ENCODE measurements at regions not wholly inside any gene's neighbourhood (a gene's known extent, or its start where the extent isn't known, plus 50 kb on each side); places are given as distances from the start of the nearest gene placed in this dataset.

DNA sequence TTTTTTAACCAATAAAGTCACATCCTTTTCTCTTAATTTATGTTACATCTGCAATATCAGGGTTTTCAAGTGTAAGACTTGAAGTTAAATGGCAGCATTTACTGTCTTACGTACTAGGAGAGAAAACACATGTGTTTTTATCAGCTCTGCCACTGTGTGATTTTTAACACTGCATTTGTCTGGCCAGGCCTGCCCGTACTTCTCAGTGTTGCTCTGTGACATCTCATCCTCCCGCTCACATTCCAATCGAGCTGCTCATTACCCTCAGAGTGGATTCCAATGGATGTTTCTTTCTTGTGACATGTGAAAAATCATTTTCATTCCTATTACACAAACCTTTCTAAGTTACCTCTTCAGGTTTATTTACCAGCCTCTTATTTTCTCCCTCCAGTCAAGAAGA is 420.3 kb downstream of the FAT4 start:
- H3K4me3 ChIP-seq (ENCODE audit: low read depth, low read length), result no peak overlapping the region
- TF ChIP-seq, protein P1, sequence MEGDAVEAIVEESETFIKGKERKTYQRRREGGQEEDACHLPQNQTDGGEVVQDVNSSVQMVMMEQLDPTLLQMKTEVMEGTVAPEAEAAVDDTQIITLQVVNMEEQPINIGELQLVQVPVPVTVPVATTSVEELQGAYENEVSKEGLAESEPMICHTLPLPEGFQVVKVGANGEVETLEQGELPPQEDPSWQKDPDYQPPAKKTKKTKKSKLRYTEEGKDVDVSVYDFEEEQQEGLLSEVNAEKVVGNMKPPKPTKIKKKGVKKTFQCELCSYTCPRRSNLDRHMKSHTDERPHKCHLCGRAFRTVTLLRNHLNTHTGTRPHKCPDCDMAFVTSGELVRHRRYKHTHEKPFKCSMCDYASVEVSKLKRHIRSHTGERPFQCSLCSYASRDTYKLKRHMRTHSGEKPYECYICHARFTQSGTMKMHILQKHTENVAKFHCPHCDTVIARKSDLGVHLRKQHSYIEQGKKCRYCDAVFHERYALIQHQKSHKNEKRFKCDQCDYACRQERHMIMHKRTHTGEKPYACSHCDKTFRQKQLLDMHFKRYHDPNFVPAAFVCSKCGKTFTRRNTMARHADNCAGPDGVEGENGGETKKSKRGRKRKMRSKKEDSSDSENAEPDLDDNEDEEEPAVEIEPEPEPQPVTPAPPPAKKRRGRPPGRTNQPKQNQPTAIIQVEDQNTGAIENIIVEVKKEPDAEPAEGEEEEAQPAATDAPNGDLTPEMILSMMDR (IDR thresholded peaks at IDR 0.05; ENCODE audit: borderline replicate concordance, insufficient read depth, low read depth, low read length), result no peak

DNA sequence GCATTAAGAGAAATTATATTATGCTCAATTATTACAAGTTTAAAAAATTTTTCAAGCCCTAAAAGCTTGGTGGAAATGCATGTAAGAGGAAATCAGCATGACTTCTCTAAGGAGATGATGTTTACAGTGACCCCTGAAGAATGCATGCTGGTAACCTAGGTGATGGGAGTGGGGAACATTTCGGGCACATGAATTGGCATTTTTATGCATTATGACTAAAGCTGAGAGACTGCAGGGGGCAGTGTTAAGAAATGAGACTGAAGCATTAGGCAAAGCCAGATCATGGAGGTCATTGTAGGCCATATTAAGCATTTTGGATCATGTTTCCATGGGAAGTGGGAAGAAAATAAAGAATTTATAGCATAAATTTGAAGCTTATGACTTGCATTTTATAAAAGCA is 421.3 kb downstream of the FAT4 start:
- no peak overlapping the region for H3K4me3 ChIP-seq (ENCODE audit: low read depth, low read length)
- TF ChIP-seq, protein P1 (IDR thresholded peaks at IDR 0.05; ENCODE audit: borderline replicate concordance, insufficient read depth, low read depth, low read length), result no peak

DNA sequence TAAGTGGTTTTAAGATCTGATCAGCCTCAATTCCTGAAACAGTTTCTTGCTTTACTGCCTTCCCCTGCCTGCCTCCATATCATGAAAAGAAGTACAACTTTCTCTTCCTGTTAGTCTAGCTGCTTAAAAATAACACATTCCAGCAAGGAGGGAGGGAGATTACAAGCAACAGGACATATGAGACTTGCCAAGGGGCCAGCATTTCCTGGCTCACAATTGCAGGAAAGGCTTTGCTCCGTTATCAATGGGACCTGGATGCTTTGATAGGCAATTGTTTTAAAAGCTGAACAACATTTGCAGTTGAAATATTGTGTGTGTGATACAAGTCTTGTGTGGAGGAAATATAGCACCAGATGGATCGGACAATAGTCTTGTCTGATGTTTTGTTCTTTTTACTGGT is 425.0 kb downstream of the FAT4 start:
- H3K4me3 ChIP-seq (ENCODE audit: low read depth, low read length), result no peak overlapping the region
- TF ChIP-seq, protein P1 (IDR thresholded peaks at IDR 0.05; ENCODE audit: borderline replicate concordance, insufficient read depth, low read depth, low read length), result no peak

DNA sequence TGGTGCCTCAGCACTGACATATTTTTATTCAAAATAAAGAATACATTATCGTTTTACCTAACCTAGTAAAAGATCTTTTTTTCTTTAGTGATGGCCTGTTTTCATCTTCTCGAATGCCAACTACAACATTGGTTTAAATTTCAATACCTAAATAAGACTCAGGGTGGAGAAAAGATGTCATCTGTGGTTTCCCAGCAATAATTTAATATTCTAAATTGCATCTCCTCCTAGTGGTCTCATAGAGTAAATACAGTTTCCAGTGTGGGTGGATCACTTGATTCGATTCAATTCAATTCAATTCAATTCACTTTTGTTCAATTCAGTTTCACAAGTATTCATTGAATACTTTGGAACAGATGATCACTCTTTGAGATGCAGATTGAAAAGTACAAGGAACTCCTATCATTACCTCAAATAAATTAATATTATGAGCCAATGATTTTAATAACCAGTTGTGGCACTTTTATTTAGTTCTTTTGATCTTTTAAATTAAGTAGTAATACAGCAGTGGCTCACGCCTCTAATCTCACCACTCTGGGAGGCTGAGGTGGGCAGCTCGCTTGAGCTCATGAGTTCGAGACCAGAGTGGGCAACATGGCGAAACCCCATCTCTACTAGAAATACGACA is 427.2 kb downstream of the FAT4 start:
- H3K4me3 ChIP-seq (ENCODE audit: low read depth, low read length), result no peak overlapping the region
- TF ChIP-seq, protein P1 (IDR thresholded peaks at IDR 0.05; ENCODE audit: borderline replicate concordance, insufficient read depth, low read depth, low read length), result no peak

DNA sequence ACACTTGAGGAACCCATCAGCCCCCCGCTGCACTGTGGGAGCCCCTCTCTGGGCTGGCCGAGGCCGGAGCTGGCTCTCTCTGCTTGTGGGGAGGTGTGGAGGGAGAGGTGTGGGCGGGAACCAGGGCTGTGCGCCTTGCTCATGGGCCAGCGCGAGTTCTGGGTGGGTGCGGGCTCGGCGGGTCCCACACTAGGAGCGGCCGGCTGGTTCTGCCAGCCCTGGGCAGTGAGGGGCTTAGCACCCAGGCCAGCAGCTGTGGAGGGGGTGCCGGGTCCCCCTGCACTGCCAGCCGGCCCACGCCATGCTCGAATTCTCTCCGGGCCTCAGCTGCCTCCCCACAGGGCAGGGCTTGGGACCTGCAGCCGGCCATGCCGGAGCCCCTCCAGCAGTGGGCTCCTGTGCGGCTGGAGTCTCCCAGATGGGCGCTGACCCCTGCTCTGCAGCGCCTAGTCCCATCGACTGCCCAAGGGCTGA is 430.2 kb downstream of the FAT4 start:
- no peak overlapping the region for H3K4me3 ChIP-seq (ENCODE audit: low read depth, low read length)
- TF ChIP-seq, protein P1 (IDR thresholded peaks at IDR 0.05; ENCODE audit: borderline replicate concordance, insufficient read depth, low read depth, low read length), result no peak

DNA sequence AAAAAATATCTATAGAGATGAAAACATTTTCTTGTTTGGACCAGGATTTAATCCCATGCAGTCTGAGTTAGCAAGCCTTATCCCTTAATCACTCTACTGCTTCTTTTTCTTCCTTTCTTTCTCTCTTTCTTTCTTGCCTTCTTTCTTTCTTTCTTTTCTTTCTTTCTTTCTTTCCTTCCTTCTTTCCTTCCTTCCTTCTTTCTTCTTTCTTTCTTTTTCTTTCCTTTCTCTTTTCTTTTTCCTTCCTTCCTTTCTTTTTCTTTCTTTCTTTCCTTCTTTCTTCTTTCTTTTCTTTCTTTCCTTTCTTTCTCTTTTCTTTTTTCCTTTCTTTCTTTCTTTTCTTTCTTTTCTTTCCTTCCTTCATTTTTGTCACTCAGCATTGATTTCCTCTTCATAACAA is 434.6 kb downstream of the FAT4 start:
- TF ChIP-seq, protein P1 (IDR thresholded peaks at IDR 0.05; ENCODE audit: borderline replicate concordance, insufficient read depth, low read depth, low read length), result no peak
- H3K4me3 ChIP-seq (ENCODE audit: low read depth, low read length), result no peak overlapping the region

DNA sequence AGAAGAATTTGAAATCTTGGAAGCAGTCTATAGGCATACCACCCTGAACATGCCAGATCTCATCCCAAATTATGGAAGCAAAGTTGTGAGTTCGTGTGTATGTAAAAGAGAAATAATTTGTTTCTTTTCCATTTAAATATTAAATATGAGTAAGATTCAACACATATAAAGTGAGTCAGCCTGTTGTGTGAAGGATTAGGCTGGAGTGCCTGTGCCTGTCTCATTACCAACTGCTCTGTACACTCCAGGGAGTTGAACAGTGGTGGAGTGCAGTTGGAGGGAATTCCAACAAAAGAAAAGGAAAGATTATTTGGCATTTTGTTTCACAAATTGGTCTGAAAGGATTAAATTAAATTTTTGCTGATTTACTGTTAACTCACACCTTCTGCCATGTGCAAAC is 435.6 kb downstream of the FAT4 start:
- no peak overlapping the region for H3K4me3 ChIP-seq (ENCODE audit: low read depth, low read length)
- TF ChIP-seq, protein P1 (IDR thresholded peaks at IDR 0.05; ENCODE audit: borderline replicate concordance, insufficient read depth, low read depth, low read length), result no peak

All from GM12875 (cell line).